Smooth muscle cell (in vitro differentiated cells): ENCODE measurements at regions not wholly inside any gene's neighbourhood (a gene's known extent, or its start where the extent isn't known, plus 50 kb on each side); places are given as distances from the start of the nearest gene placed in this dataset.
"Not testable (repeated sequence)": the region's sequence is repeated elsewhere in the genome, so short reads cannot be mapped to it uniquely, and the experiment has no call there.

Experiments used
- DNase-seq: peaks from one replicate; lab custom pipeline; 2025; ENCODE audit not compliant: unreplicated experiment; lab: John Stamatoyannopoulos, UW
- H2AFZ ChIP-seq: fragments of 200-600 bp; sonication (generic); 2 replicates; pipeline ENCODE4 v1.6.0; 2016; ENCODE audit warnings: antibody characterized with exemption, low read depth, mild to moderate bottlenecking
- H3F3A ChIP-seq: fragments of 200-600 bp; sonication (generic); 2 replicates; pipeline ENCODE4 v1.6.0; 2017; ENCODE audit warnings: antibody characterized with exemption, low read depth
- H3K27ac ChIP-seq: fragments of 200-600 bp; sonication (generic); 2 replicates; pipeline ENCODE4 v1.5.1; 2016; ENCODE audit warnings: low read depth, mild to moderate bottlenecking
- H3K27me3 ChIP-seq: fragments of 200-600 bp; sonication (generic); 2 replicates; pipeline ENCODE4 v1.6.1; 2016; ENCODE audit warnings: low read depth, mild to moderate bottlenecking
- H3K36me3 ChIP-seq: fragments of 200-600 bp; sonication (generic); 2 replicates; pipeline ENCODE4 v1.5.1; 2016; ENCODE audit warnings: low read depth
- H3K4me1 ChIP-seq: fragments of 200-600 bp; sonication (generic); 2 replicates; pipeline ENCODE4 v1.5.1; 2016; ENCODE audit warnings: low read depth
- H3K4me2 ChIP-seq: fragments of 200-600 bp; sonication (generic); 2 replicates; pipeline ENCODE4 v1.6.0; 2016; ENCODE audit warnings: mild to moderate bottlenecking
- H3K4me3 ChIP-seq: fragments of 200-600 bp; sonication (generic); 2 replicates; pipeline ENCODE4 v1.5.1; 2016; ENCODE audit warnings: mild to moderate bottlenecking
- H3K79me2 ChIP-seq: fragments of 200-600 bp; sonication (generic); 2 replicates; pipeline ENCODE4 v1.6.0; 2016; ENCODE audit warnings: low read depth, mild to moderate bottlenecking
- H3K9ac ChIP-seq: fragments of 200-600 bp; sonication (generic); 2 replicates; pipeline ENCODE4 v1.6.0; 2016; ENCODE audit warnings: low read depth
- H3K9me3 ChIP-seq: fragments of 200-600 bp; sonication (generic); replicated peaks from 2 replicates; pipeline ENCODE4 v1.5.1; 2016; ENCODE audit warnings: low read depth
- H4K20me1 ChIP-seq: fragments of 200-600 bp; sonication (generic); 2 replicates; pipeline ENCODE4 v1.6.0; 2016; ENCODE audit warnings: low read depth
- CTCF ChIP-seq: fragments of 200-600 bp; sonication (generic); IDR thresholded peaks from 2 replicates; pipeline ENCODE4 v1.5.1; 2017; ENCODE audit warnings: borderline replicate concordance, mild to moderate bottlenecking, antibody characterized with exemption; ENCODE audit not compliant: insufficient read depth, poor library complexity, severe bottlenecking
- WGBS: methylation state at CpG from one replicate; pipeline ENCODE4 v1.1.7; 2016; ENCODE audit warnings: low lambda C conversion rate; 5-methylcytosine and 5-hydroxymethylcytosine counted together

- Histone ChIP-seq H3K9ac (no peak overlapping the region), H2AFZ (no peak overlapping the region), H3K79me2 (no peaks in the 10 kb centered on the region), H3K4me1 (no peaks in the 10 kb centered on the region), H3K27ac (no peak overlapping the region), H3F3A (no peaks in the 10 kb centered on the region), H3K27me3 (no peaks in the 10 kb centered on the region), H3K36me3 (no peaks in the 10 kb centered on the region), H3K4me3 (no peak overlapping the region), H4K20me1 (no peaks in the 10 kb centered on the region), H3K9me3 (no peaks in the 10 kb centered on the region), H3K4me2 (no peak overlapping the region)
- WGBS, result 88% methylated on average over 2 of the region's 2 CpGs
- no peak for DNase-seq
- no peak for TF ChIP-seq CTCF
Observed at GRCh38 chr2:56813490-56813889, 629.7 kb downstream of the CCDC85A start.

- Histone ChIP-seq H3K4me1 (no peaks in the 10 kb centered on the region), H3K4me3 (no peak overlapping the region), H2AFZ (no peak overlapping the region), H3K27ac (no peak overlapping the region), H3K36me3 (no peaks in the 10 kb centered on the region), H3K9ac (no peak overlapping the region), H3K9me3 (no peaks in the 10 kb centered on the region), H4K20me1 (no peaks in the 10 kb centered on the region), H3K27me3 (no peaks in the 10 kb centered on the region), H3K79me2 (no peaks in the 10 kb centered on the region), H3K4me2 (no peak overlapping the region), H3F3A (no peaks in the 10 kb centered on the region)
- DNase-seq, result no peak
- TF ChIP-seq CTCF, result no peak
- 85% methylated on average over 5 of the region's 5 CpGs for WGBS
Observed at GRCh38 chr2:56816666-56817065, 632.9 kb downstream of the CCDC85A start.

- H3F3A ChIP-seq, result no peaks in the 10 kb centered on the region
- no peaks in the 10 kb centered on the region for H3K9me3 ChIP-seq
- no peak overlapping the region for H3K4me3 ChIP-seq
- no peaks in the 10 kb centered on the region for H3K36me3 ChIP-seq
- no peaks in the 10 kb centered on the region for H4K20me1 ChIP-seq
- no peaks in the 10 kb centered on the region for H3K27me3 ChIP-seq
- no peak for DNase-seq
- WGBS, result 93% methylated on average over 1 of the region's 1 CpG
- no peak overlapping the region for H3K4me2 ChIP-seq
- no peak overlapping the region for H3K27ac ChIP-seq
- TF ChIP-seq CTCF, result no peak
- H3K79me2 ChIP-seq, result no peaks in the 10 kb centered on the region
- H3K9ac ChIP-seq, result no peak overlapping the region
- H3K4me1 ChIP-seq, result no peaks in the 10 kb centered on the region
- H2AFZ ChIP-seq, result no peak overlapping the region
Observed at GRCh38 chr2:56831780-56832179, 648.0 kb downstream of the CCDC85A start.

- H3K4me3 ChIP-seq, result no peak overlapping the region
- H3K27me3 ChIP-seq, result no peaks in the 10 kb centered on the region
- H2AFZ ChIP-seq, result no peak overlapping the region
- H3K9me3 ChIP-seq, result no peaks in the 10 kb centered on the region
- H3K4me1 ChIP-seq, result no peaks in the 10 kb centered on the region
- no peaks in the 10 kb centered on the region for H3F3A ChIP-seq
- no peak for DNase-seq
- 69% methylated on average over 5 of the region's 5 CpGs for WGBS
- H3K9ac ChIP-seq, result no peak overlapping the region
- TF ChIP-seq CTCF, result no peak
- H3K36me3 ChIP-seq, result no peaks in the 10 kb centered on the region
- no peak overlapping the region for H3K27ac ChIP-seq
- H3K79me2 ChIP-seq, result no peaks in the 10 kb centered on the region
- H4K20me1 ChIP-seq, result no peaks in the 10 kb centered on the region
- no peak overlapping the region for H3K4me2 ChIP-seq
Observed at GRCh38 chr2:56834686-56835085, 650.9 kb downstream of the CCDC85A start.

GRCh38 chr2:56840009-56840408, 656.2 kb downstream of the CCDC85A start:
- not testable (repeated sequence) for H3K27me3 ChIP-seq, H2AFZ ChIP-seq, DNase-seq, H3K36me3 ChIP-seq, H3K4me1 ChIP-seq, H4K20me1 ChIP-seq, H3K27ac ChIP-seq, H3K4me2 ChIP-seq, H3K9me3 ChIP-seq, H3K79me2 ChIP-seq, H3F3A ChIP-seq, H3K4me3 ChIP-seq, H3K9ac ChIP-seq
